HG03354 (cell line): ENCODE measurements at regions not wholly inside any gene's neighbourhood (a gene's known extent, or its start where the extent isn't known, plus 50 kb on each side); places are given as distances from the start of the nearest gene placed in this dataset.

Source experiments
- ATAC-seq: cut with Tn5 transposase; IDR thresholded peaks from one replicate; pipeline ENCODE4 v1.9.1; 2021; ENCODE audit warnings: mild to moderate bottlenecking; ENCODE audit not compliant: unreplicated experiment, poor library complexity, severe bottlenecking

- ATAC-seq = no peak
Measured at GRCh38 chr1:216812966-216813365, 89.7 kb upstream of the ESRRG start.

- ATAC-seq = no peak
Measured at GRCh38 chr1:216809649-216810048, 86.4 kb upstream of the ESRRG start.

GRCh38 chr1:216807696-216808095 lies 84.5 kb upstream of the ESRRG start:
- ATAC-seq = no peak

- no peak for ATAC-seq
Measured at GRCh38 chr1:216805953-216806352, 82.7 kb upstream of the ESRRG start.

GRCh38 chr1:216805233-216805632 lies 82.0 kb upstream of the ESRRG start:
- no peak for ATAC-seq

GRCh38 chr1:216804111-216804510 lies 80.9 kb upstream of the ESRRG start:
- no peak for ATAC-seq

- no peak for ATAC-seq
Measured at GRCh38 chr1:216794586-216794985, 71.4 kb upstream of the ESRRG start.

- no peak for ATAC-seq
Measured at GRCh38 chr1:216793973-216794372, 70.7 kb upstream of the ESRRG start.

GRCh38 chr1:216793303-216793702 lies 70.1 kb upstream of the ESRRG start:
- ATAC-seq = no peak

GRCh38 chr1:216788671-216789070 lies 65.4 kb upstream of the ESRRG start:
- no peak for ATAC-seq

GRCh38 chr1:216785737-216786136 lies 62.5 kb upstream of the ESRRG start:
- no peak for ATAC-seq

- no peak for ATAC-seq
Measured at GRCh38 chr1:216785221-216785620, 62.0 kb upstream of the ESRRG start.

GRCh38 chr1:216779686-216780085 lies 56.5 kb upstream of the ESRRG start:
- ATAC-seq = no peak

- ATAC-seq = no peak
Measured at GRCh38 chr1:216778737-216779136, 55.5 kb upstream of the ESRRG start.

GRCh38 chr1:216777148-216777547 lies 53.9 kb upstream of the ESRRG start:
- ATAC-seq = no peak
